Smooth muscle cell (in vitro differentiated cells): ENCODE measurements at regions not wholly inside any gene's neighbourhood (a gene's known extent, or its start where the extent isn't known, plus 50 kb on each side); places are given as distances from the start of the nearest gene placed in this dataset.

Source experiments
- DNase-seq: peaks from one replicate; lab custom pipeline; 2025; ENCODE audit not compliant: unreplicated experiment; lab: John Stamatoyannopoulos, UW
- H2AFZ ChIP-seq: fragments of 200-600 bp; sonication (generic); 2 replicates; pipeline ENCODE4 v1.6.0; 2016; ENCODE audit warnings: antibody characterized with exemption, low read depth, mild to moderate bottlenecking
- H3F3A ChIP-seq: fragments of 200-600 bp; sonication (generic); 2 replicates; pipeline ENCODE4 v1.6.0; 2017; ENCODE audit warnings: antibody characterized with exemption, low read depth
- H3K27ac ChIP-seq: fragments of 200-600 bp; sonication (generic); 2 replicates; pipeline ENCODE4 v1.5.1; 2016; ENCODE audit warnings: low read depth, mild to moderate bottlenecking
- H3K27me3 ChIP-seq: fragments of 200-600 bp; sonication (generic); 2 replicates; pipeline ENCODE4 v1.6.1; 2016; ENCODE audit warnings: low read depth, mild to moderate bottlenecking
- H3K36me3 ChIP-seq: fragments of 200-600 bp; sonication (generic); 2 replicates; pipeline ENCODE4 v1.5.1; 2016; ENCODE audit warnings: low read depth
- H3K4me1 ChIP-seq: fragments of 200-600 bp; sonication (generic); 2 replicates; pipeline ENCODE4 v1.5.1; 2016; ENCODE audit warnings: low read depth
- H3K4me2 ChIP-seq: fragments of 200-600 bp; sonication (generic); 2 replicates; pipeline ENCODE4 v1.6.0; 2016; ENCODE audit warnings: mild to moderate bottlenecking
- H3K4me3 ChIP-seq: fragments of 200-600 bp; sonication (generic); 2 replicates; pipeline ENCODE4 v1.5.1; 2016; ENCODE audit warnings: mild to moderate bottlenecking
- H3K79me2 ChIP-seq: fragments of 200-600 bp; sonication (generic); 2 replicates; pipeline ENCODE4 v1.6.0; 2016; ENCODE audit warnings: low read depth, mild to moderate bottlenecking
- H3K9ac ChIP-seq: fragments of 200-600 bp; sonication (generic); 2 replicates; pipeline ENCODE4 v1.6.0; 2016; ENCODE audit warnings: low read depth
- H3K9me3 ChIP-seq: fragments of 200-600 bp; sonication (generic); replicated peaks from 2 replicates; pipeline ENCODE4 v1.5.1; 2016; ENCODE audit warnings: low read depth
- H4K20me1 ChIP-seq: fragments of 200-600 bp; sonication (generic); 2 replicates; pipeline ENCODE4 v1.6.0; 2016; ENCODE audit warnings: low read depth
- WGBS: methylation state at CpG from one replicate; pipeline ENCODE4 v1.1.7; 2016; ENCODE audit warnings: low lambda C conversion rate; 5-methylcytosine and 5-hydroxymethylcytosine counted together
- TF ChIP-seq, protein P1 (sequence below): fragments of 200-600 bp; sonication (generic); IDR thresholded peaks from 2 replicates; pipeline ENCODE4 v1.5.1; 2017; ENCODE audit warnings: borderline replicate concordance, mild to moderate bottlenecking, antibody characterized with exemption; ENCODE audit not compliant: insufficient read depth, poor library complexity, severe bottlenecking

GRCh38 chr17:77378318-77379064, 237.7 kb downstream of the SEC14L1 start:
- H4K20me1 ChIP-seq, result peaks cover 98% of the 10 kb centered on the region
- TF ChIP-seq, protein P1, sequence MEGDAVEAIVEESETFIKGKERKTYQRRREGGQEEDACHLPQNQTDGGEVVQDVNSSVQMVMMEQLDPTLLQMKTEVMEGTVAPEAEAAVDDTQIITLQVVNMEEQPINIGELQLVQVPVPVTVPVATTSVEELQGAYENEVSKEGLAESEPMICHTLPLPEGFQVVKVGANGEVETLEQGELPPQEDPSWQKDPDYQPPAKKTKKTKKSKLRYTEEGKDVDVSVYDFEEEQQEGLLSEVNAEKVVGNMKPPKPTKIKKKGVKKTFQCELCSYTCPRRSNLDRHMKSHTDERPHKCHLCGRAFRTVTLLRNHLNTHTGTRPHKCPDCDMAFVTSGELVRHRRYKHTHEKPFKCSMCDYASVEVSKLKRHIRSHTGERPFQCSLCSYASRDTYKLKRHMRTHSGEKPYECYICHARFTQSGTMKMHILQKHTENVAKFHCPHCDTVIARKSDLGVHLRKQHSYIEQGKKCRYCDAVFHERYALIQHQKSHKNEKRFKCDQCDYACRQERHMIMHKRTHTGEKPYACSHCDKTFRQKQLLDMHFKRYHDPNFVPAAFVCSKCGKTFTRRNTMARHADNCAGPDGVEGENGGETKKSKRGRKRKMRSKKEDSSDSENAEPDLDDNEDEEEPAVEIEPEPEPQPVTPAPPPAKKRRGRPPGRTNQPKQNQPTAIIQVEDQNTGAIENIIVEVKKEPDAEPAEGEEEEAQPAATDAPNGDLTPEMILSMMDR, result no peak
- H3K4me2 ChIP-seq, result no peak overlapping the region
- no peaks in the 10 kb centered on the region for H3K9me3 ChIP-seq
- H3F3A ChIP-seq, result no peaks in the 10 kb centered on the region
- no peak overlapping the region for H2AFZ ChIP-seq
- no peak overlapping the region for H3K27ac ChIP-seq
- 95% methylated on average over 22 of the region's 22 CpGs for WGBS
- H3K36me3 ChIP-seq, result no peaks in the 10 kb centered on the region
- H3K4me1 ChIP-seq, result peaks cover 47% of the 10 kb centered on the region
- H3K27me3 ChIP-seq, result no peaks in the 10 kb centered on the region
- no peak overlapping the region for H3K9ac ChIP-seq
- DNase-seq, result no peak
- H3K79me2 ChIP-seq, result peaks cover 96% of the 10 kb centered on the region
- no peak overlapping the region for H3K4me3 ChIP-seq

DNA sequence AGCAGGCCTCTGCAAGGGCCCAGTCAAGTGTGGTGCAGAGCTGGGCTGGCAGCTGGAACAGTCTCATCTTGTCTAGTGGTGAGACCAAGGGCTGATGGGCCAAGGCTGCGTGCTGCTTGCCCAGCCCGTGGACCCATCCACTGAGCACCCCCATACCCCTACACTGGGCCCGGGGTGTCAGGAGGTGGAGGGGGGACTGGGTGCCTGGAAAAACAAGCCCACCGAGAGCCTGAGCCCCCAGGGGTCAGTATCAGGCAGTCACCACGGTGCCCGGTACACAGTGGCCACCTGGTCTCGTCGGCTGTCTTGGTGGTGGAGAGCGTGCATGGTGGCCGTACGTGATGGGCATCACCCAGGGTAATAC, 238.3 kb downstream of the SEC14L1 start:
- Histone ChIP-seq H3K27ac (no peak overlapping the region), H3K4me2 (no peak overlapping the region), H3K36me3 (no peaks in the 10 kb centered on the region), H3K27me3 (no peaks in the 10 kb centered on the region), H4K20me1 (peaks cover 100% of the 10 kb centered on the region), H3K79me2 (peaks cover 97% of the 10 kb centered on the region), H3K9me3 (no peaks in the 10 kb centered on the region), H2AFZ (no peak overlapping the region), H3K4me3 (no peak overlapping the region), H3K9ac (no peak overlapping the region), H3K4me1 (peaks cover 47% of the 10 kb centered on the region), H3F3A (no peaks in the 10 kb centered on the region)
- WGBS, result 94% methylated on average over 11 of the region's 11 CpGs
- DNase-seq, result no peak
- TF ChIP-seq, protein P1, result no peak

DNA sequence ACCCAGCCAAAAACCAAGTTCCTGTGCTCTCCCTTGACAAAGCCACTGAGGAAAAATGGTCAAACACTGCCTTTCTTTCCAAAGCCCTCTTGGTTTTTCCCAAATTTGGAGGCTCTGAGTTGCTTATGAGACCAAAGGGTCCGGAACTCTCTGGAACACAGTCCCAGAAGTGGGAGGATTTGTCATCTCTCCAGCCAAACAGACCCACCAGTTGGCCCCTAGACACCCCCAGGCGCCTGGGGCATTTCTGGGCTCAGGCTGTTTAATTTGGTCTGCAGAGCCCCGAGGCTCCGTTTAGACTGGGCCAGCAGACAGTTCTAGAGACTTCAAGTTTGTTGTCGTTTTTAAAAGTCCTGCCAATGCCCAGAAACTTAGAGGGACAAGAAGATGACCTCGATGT, 239.1 kb downstream of the SEC14L1 start:
- peaks cover 43% of the 10 kb centered on the region for H3K4me1 ChIP-seq
- no peak overlapping the region for H3K4me3 ChIP-seq
- peak overlapping the region; percentile 19 for H3K4me2 ChIP-seq
- peaks cover 98% of the 10 kb centered on the region for H3K79me2 ChIP-seq
- 59% methylated on average over 6 of the region's 6 CpGs for WGBS
- no peak overlapping the region for H2AFZ ChIP-seq
- DNase-seq, result no peak
- TF ChIP-seq, protein P1, result no peak
- peak overlapping the region; percentile 8 for H3K27ac ChIP-seq
- H4K20me1 ChIP-seq, result peaks cover 100% of the 10 kb centered on the region
- H3K27me3 ChIP-seq, result no peaks in the 10 kb centered on the region
- no peak overlapping the region for H3K9ac ChIP-seq
- H3K9me3 ChIP-seq, result no peaks in the 10 kb centered on the region
- H3F3A ChIP-seq, result no peaks in the 10 kb centered on the region
- no peaks in the 10 kb centered on the region for H3K36me3 ChIP-seq
